ENCODE measurements at regions not wholly inside any gene's neighbourhood (a gene's known extent, or its start where the extent isn't known, plus 50 kb on each side); places are given as distances from the start of the nearest gene placed in this dataset.

GRCh38 chr6:122918714-122919113 lies 77.3 kb upstream of the CLVS2 start:
- H3K9me1 ChIP-seq (ENCODE audit: control insufficient read depth, extremely low read depth, insufficient read depth, low read length) = no peaks in the 10 kb centered on the region
- FAIRE-seq (no peak), DNase-seq (ENCODE audit: low read depth, low spot score) (no peak)
- H3K79me2 ChIP-seq (ENCODE audit: control insufficient read depth, insufficient read depth, low read length) = no peaks in the 10 kb centered on the region
- H3K9ac ChIP-seq (ENCODE audit: control insufficient read depth, extremely low read depth, insufficient read depth, low read length) = no peak overlapping the region
- no peaks in the 10 kb centered on the region for H3K36me3 ChIP-seq (ENCODE audit: control insufficient read depth in 2 of 2, extremely low read depth in 1 of 2, insufficient read depth in 2 of 2, low read length in 2 of 2)
- no peak overlapping the region for H2AFZ ChIP-seq (ENCODE audit: control insufficient read depth, low read length)
- no peak overlapping the region for H3K4me3 ChIP-seq (ENCODE audit: control insufficient read depth in 2 of 3, extremely low read depth in 1 of 3, insufficient read depth in 2 of 3, low read depth in 1 of 3, low read length in 3 of 3)
- no peaks in the 10 kb centered on the region for H3K27me3 ChIP-seq (ENCODE audit: control insufficient read depth, extremely low read depth, insufficient read depth, low read length)
- no peak overlapping the region for H3K4me2 ChIP-seq (ENCODE audit: control insufficient read depth, extremely low read depth, insufficient read depth, low read depth, low read length)
- H3K4me1 ChIP-seq (ENCODE audit: control insufficient read depth, extremely low read depth, insufficient read depth, low read length) = no peaks in the 10 kb centered on the region
- TF ChIP-seq CTCF (optimal IDR thresholded peaks at IDR 0.05 in 1 of 3, IDR thresholded peaks at IDR 0.05 in 1 of 3, conservative IDR thresholded peaks at IDR 0.05 in 1 of 3; ENCODE audit: extremely low read depth in 1 of 3, insufficient read depth in 2 of 3, low read length in 3 of 3) (no peak), EZH2 (IDR thresholded peaks at IDR 0.05; ENCODE audit: low read length) (no peak)
- dilution Hi-C loops (cut with MboI; ENCODE audit: extremely low pct_ligation_motif_present, low sequenced_read_pairs) = no loop called here
- no peaks in the 10 kb centered on the region for H4K20me1 ChIP-seq (ENCODE audit: control insufficient read depth, extremely low read depth, insufficient read depth, low read length)
- no peak overlapping the region for H3K27ac ChIP-seq (ENCODE audit: control insufficient read depth, insufficient read depth, low read length)
- no peaks in the 10 kb centered on the region for H3K9me3 ChIP-seq (ENCODE audit: control insufficient read depth, low read depth, low read length)

GRCh38 chr6:122930252-122931180 lies 65.5 kb upstream of the CLVS2 start:
- dilution Hi-C loops (cut with MboI; ENCODE audit: extremely low pct_ligation_motif_present, low sequenced_read_pairs) = no loop called here
- Histone ChIP-seq H3K4me2 (ENCODE audit: control insufficient read depth, extremely low read depth, insufficient read depth, low read depth, low read length) (no peak overlapping the region), H3K9ac (ENCODE audit: control insufficient read depth, extremely low read depth, insufficient read depth, low read length) (no peak overlapping the region), H3K27ac (ENCODE audit: control insufficient read depth, insufficient read depth, low read length) (no peak overlapping the region), H3K9me1 (ENCODE audit: control insufficient read depth, extremely low read depth, insufficient read depth, low read length) (no peaks in the 10 kb centered on the region), H3K4me3 (ENCODE audit: control insufficient read depth in 2 of 3, extremely low read depth in 1 of 3, insufficient read depth in 2 of 3, low read depth in 1 of 3, low read length in 3 of 3) (no peak overlapping the region), H3K4me1 (ENCODE audit: control insufficient read depth, extremely low read depth, insufficient read depth, low read length) (no peaks in the 10 kb centered on the region), H3K79me2 (ENCODE audit: control insufficient read depth, insufficient read depth, low read length) (no peaks in the 10 kb centered on the region), H3K27me3 (ENCODE audit: control insufficient read depth, extremely low read depth, insufficient read depth, low read length) (no peaks in the 10 kb centered on the region), H3K9me3 (ENCODE audit: control insufficient read depth, low read depth, low read length) (no peaks in the 10 kb centered on the region), H2AFZ (ENCODE audit: control insufficient read depth, low read length) (no peak overlapping the region), H3K36me3 (ENCODE audit: control insufficient read depth in 2 of 2, extremely low read depth in 1 of 2, insufficient read depth in 2 of 2, low read length in 2 of 2) (no peaks in the 10 kb centered on the region), H4K20me1 (ENCODE audit: control insufficient read depth, extremely low read depth, insufficient read depth, low read length) (no peaks in the 10 kb centered on the region)
- FAIRE-seq (no peak), DNase-seq (ENCODE audit: low read depth, low spot score) (no peak)
- TF ChIP-seq CTCF (optimal IDR thresholded peaks at IDR 0.05 in 1 of 3, IDR thresholded peaks at IDR 0.05 in 1 of 3, conservative IDR thresholded peaks at IDR 0.05 in 1 of 3; ENCODE audit: extremely low read depth in 1 of 3, insufficient read depth in 2 of 3, low read length in 3 of 3) (no peak), EZH2 (IDR thresholded peaks at IDR 0.05; ENCODE audit: low read length) (no peak)

All from keratinocyte (primary cell).